ENCODE measurements at regions not wholly inside any gene's neighbourhood (a gene's known extent, or its start where the extent isn't known, plus 50 kb on each side); places are given as distances from the start of the nearest gene placed in this dataset.

- DNase-seq = no peak
These were observed 58.7 kb upstream of the MLN start for GRCh38 chr6:33862536-33862935.

GRCh38 chr6:33861722-33862121, 57.9 kb upstream of the MLN start:
- peak in 1 of 3 experiments; percentile 6 for DNase-seq

GRCh38 chr6:33860706-33861474, 57.1 kb upstream of the MLN start:
- DNase-seq = peak; percentile 45 to 58 (median 45)

GRCh38 chr6:33860006-33860405, 56.2 kb upstream of the MLN start:
- no peak for DNase-seq

- DNase-seq = no peak
These were observed 55.2 kb upstream of the MLN start for GRCh38 chr6:33858804-33859505.

GRCh38 chr6:33857932-33858475, 54.2 kb upstream of the MLN start:
- DNase-seq = no peak

- peak in 1 of 3 experiments; percentile 5 for DNase-seq
These were observed 53.5 kb upstream of the MLN start for GRCh38 chr6:33857093-33857931.

- DNase-seq = no peak
These were observed 52.9 kb upstream of the MLN start for GRCh38 chr6:33856655-33857054.

GRCh38 chr6:33856031-33856590, 52.3 kb upstream of the MLN start:
- DNase-seq = no peak

- peak; percentile 76 to 92 (median 92) for DNase-seq
These were observed 50.8 kb upstream of the MLN start for GRCh38 chr6:33854572-33855030.

GRCh38 chr6:33853736-33854135, 49.9 kb upstream of the MLN start:
- DNase-seq = no peak

Measured in NCI-H1417 (cell line).